Transverse colon (tissue), 4 donors: ENCODE measurements at regions not wholly inside any gene's neighbourhood (a gene's known extent, or its start where the extent isn't known, plus 50 kb on each side); places are given as distances from the start of the nearest gene placed in this dataset.

ENCODE experiments used
- DNase-seq: peaks from one replicate; pipeline ENCODE4 v3.0.0-alpha.2; 2019
- H3K27ac ChIP-seq, 4 donors: fragments of 200-600 bp; sonication (generic); 2 replicates each; pipeline ENCODE4 v1.5.1; 2016 to 2018; ENCODE audit warnings: inconsistent platforms in 4 of 4
- H3K27me3 ChIP-seq: fragments of 200-600 bp; sonication (generic); 2 replicates; pipeline ENCODE4 v1.5.1; 2017; ENCODE audit warnings: inconsistent platforms
- H3K36me3 ChIP-seq, 4 donors: fragments of 200-600 bp; sonication (generic); 2 replicates each; pipeline ENCODE4 v1.5.1; 2017 to 2019; ENCODE audit warnings: inconsistent platforms in 4 of 4
- H3K4me1 ChIP-seq, 4 donors: fragments of 200-600 bp; sonication (generic); 2 replicates each; pipeline ENCODE4 v1.5.1; 2017 to 2020; ENCODE audit warnings: inconsistent platforms in 4 of 4
- H3K4me3 ChIP-seq, 4 donors: fragments of 200-600 bp; sonication (generic); 1 replicate in 1 of 4; 2 replicates in 3 of 4; pipeline versions ENCODE4 v1.5.1 to v1.6.1; 2017 to 2019; ENCODE audit warnings: inconsistent platforms in 4 of 4
- H3K9me3 ChIP-seq, 2 donors: fragments of 200-600 bp; sonication (generic); 2 replicates each; pipeline ENCODE4 v1.5.1; 2017 to 2019; ENCODE audit warnings: inconsistent platforms in 2 of 2
- EP300 ChIP-seq: sonication (generic); formaldehyde crosslinking; IDR thresholded peaks from one replicate; pipeline ENCODE4 v1.6.1; 2017; ENCODE audit warnings: antibody characterized with exemption, low read depth
- POLR2A ChIP-seq: fragments of 450-650 bp; IDR thresholded peaks from one replicate; pipeline ENCODE4 v1.6.1; 2016; ENCODE audit warnings: antibody characterized with exemption, mild to moderate bottlenecking, moderate library complexity
- POLR2AphosphoS5 ChIP-seq, 3 donors: sonication (generic); formaldehyde crosslinking; IDR thresholded peaks; one replicate each; pipeline ENCODE4 v1.6.1; 2016; ENCODE audit warnings: antibody characterized with exemption in 3 of 3
- WGBS, 2 donors: methylation state at CpG; one replicate each; pipeline ENCODE4 v1.1.5; 2018; ENCODE audit warnings: low coverage in 1 of 2; 5-methylcytosine and 5-hydroxymethylcytosine counted together
- in situ Hi-C, 4 donors: fragments of 200-750 bp; cut with MboI; loops; one replicate each; pipeline versions ENCODE4 v1.15.0 to v1.15.1; 2017; ENCODE audit warnings: low sequenced_read_pairs in 3 of 4, low pct_ligation_motif_present in 1 of 4, low pct_unique_long_range_greater_than_20kb in 1 of 4
- intact Hi-C: fragments of 100-400 bp; cut with DNase I; formaldehyde crosslinking; loops from one replicate; pipeline ENCODE4 v1.15.1; 2023; ENCODE audit warnings: low total_unique reads
- TF ChIP-seq, protein P1 (sequence below), 5 experiments: fragments of 200-600 bp in 3 of 5; fragments of 450-650 bp in 2 of 5; sonication (generic) in 3 of 5; IDR thresholded peaks; 1 replicate in 2 of 5; 2 replicates in 3 of 5; pipeline ENCODE4 v1.5.1; 2016 to 2017; ENCODE audit warnings: antibody characterized with exemption in 5 of 5, inconsistent platforms in 3 of 5, mild to moderate bottlenecking in 2 of 5, moderate library complexity in 1 of 5

DNA sequence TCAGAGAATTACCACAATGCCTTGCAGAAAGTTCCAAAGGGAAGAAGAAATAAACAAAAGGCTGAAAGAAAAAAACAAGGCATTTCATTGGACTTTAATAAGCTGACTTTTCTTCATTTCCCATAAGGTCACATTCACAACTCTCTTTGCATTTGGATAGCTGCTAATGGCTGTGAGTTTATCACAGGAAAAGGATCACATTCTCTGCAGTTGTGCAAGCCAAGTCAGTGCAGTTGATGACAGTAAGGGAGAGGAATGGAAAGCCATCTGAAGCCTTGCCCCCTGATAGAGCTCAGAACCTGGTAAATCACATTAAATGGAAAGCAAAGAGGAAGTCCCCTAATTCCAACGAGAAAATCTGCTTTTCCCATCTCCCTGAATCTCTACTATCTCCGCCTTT, 950.6 kb downstream of the CNTNAP5 start:
- 61 to 71% methylated on average over 2 of the region's 2 CpGs for WGBS, 2 donors
- Histone ChIP-seq H3K27ac (no peak overlapping the region), H3K9me3 (no peaks in the 10 kb centered on the region), H3K4me1 (no peaks in the 10 kb centered on the region), H3K27me3 (no peaks in the 10 kb centered on the region), H3K4me3 (no peak overlapping the region), H3K36me3 (no peaks in the 10 kb centered on the region)
- in situ Hi-C loops (no loop called here), intact Hi-C loops (no loop called here)
- TF ChIP-seq POLR2A (no peak), POLR2AphosphoS5 (IDR thresholded peaks at IDR 0.05) (no peak), EP300 (no peak)
- TF ChIP-seq, protein P1, sequence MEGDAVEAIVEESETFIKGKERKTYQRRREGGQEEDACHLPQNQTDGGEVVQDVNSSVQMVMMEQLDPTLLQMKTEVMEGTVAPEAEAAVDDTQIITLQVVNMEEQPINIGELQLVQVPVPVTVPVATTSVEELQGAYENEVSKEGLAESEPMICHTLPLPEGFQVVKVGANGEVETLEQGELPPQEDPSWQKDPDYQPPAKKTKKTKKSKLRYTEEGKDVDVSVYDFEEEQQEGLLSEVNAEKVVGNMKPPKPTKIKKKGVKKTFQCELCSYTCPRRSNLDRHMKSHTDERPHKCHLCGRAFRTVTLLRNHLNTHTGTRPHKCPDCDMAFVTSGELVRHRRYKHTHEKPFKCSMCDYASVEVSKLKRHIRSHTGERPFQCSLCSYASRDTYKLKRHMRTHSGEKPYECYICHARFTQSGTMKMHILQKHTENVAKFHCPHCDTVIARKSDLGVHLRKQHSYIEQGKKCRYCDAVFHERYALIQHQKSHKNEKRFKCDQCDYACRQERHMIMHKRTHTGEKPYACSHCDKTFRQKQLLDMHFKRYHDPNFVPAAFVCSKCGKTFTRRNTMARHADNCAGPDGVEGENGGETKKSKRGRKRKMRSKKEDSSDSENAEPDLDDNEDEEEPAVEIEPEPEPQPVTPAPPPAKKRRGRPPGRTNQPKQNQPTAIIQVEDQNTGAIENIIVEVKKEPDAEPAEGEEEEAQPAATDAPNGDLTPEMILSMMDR (IDR thresholded peaks at IDR 0.05), result no peak
- DNase-seq, result no peak

DNA sequence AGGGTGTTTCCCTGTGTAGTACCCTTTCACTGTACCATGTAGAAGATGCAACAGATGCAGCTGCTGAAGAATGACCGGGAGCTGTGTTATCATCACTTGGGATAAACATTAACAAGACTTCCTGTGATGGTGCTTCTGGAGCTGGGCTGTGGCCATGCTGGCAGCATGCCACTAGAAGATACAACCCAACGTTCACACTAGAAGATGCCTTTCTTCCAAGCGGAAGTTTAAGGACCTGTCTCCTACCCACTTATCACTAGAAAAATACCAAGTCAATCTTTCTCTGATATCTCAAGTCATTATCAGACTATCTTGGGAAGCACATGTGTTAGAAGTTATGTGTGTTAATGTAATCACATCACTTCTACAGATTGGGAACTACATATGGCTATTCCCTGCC, 953.5 kb downstream of the CNTNAP5 start:
- 12 to 53% methylated on average over 2 to 3 of the region's 3 CpGs for WGBS, 2 donors
- H3K4me1 ChIP-seq, result no peaks in the 10 kb centered on the region
- H3K27ac ChIP-seq, result no peak overlapping the region
- in situ Hi-C loops (no loop called here), intact Hi-C loops (no loop called here)
- no peak overlapping the region for H3K4me3 ChIP-seq
- H3K27me3 ChIP-seq, result no peaks in the 10 kb centered on the region
- no peaks in the 10 kb centered on the region for H3K36me3 ChIP-seq
- TF ChIP-seq EP300 (no peak), POLR2A (no peak)
- TF ChIP-seq, protein P1 (IDR thresholded peaks at IDR 0.05), result no peak
- no peaks in the 10 kb centered on the region for H3K9me3 ChIP-seq
- DNase-seq, result no peak

DNA sequence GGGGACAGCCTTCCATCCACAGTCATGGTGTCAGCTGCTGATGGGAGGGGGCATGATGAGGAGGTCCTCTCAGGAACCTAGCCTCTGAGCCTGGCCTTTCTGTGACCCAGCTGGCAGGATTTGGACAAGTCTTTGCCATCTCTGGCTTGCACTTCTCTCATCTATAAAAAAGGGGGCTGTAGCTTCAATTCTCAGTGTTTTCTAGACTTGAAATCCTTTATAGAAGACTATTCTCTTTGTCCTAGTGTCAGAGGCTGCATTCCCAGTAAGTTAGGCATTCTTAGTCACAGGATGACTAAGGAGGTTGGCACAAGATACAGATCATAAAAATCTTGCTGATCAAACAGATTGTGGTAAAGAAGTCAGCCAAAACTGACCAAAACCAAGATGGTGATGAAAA, 958.5 kb downstream of the CNTNAP5 start:
- no peaks in the 10 kb centered on the region for H3K36me3 ChIP-seq
- in situ Hi-C loops, result no loop called here

DNA sequence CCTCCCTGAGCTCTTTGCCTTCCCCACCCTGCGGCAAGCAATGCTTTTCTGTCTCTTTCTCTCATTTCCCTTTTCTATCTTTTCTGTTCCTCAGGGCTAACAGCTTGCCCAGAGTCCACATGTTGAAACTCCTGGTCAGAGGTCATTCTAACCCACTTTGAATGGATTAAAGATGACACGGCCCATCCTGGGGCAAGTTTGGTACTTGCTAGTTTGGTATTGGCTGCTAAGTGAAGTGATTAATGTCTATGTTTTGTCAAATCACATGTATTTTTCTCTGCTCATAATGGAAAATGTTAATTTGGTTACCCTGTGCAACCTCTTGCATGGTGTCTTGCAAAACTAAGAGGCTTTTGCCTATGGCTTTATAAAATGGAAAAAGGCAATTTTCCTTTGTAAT, 960.2 kb downstream of the CNTNAP5 start:
- H3K36me3 ChIP-seq, result no peaks in the 10 kb centered on the region
- H3K27ac ChIP-seq, result no peak overlapping the region
- intact Hi-C loops, result no loop called here
- no peaks in the 10 kb centered on the region for H3K9me3 ChIP-seq
- in situ Hi-C loops, result no loop called here
- no peaks in the 10 kb centered on the region for H3K27me3 ChIP-seq
- no peaks in the 10 kb centered on the region for H3K4me1 ChIP-seq
- TF ChIP-seq, protein P1 (IDR thresholded peaks at IDR 0.05), result no peak
- no peak for TF ChIP-seq POLR2AphosphoS5 (IDR thresholded peaks at IDR 0.05)
- no peak for DNase-seq
- no peak overlapping the region for H3K4me3 ChIP-seq
- 69 to 70% methylated on average over 2 of the region's 2 CpGs for WGBS, 2 donors

More for the DNA sequence above, 958.5 kb downstream of the CNTNAP5 start:
- intact Hi-C loops, result no loop called here
- DNase-seq, result no peak
- H3K9me3 ChIP-seq, result no peaks in the 10 kb centered on the region
- no peaks in the 10 kb centered on the region for H3K4me1 ChIP-seq
- H3K27ac ChIP-seq, result no peak overlapping the region
- H3K4me3 ChIP-seq, result no peak overlapping the region
- TF ChIP-seq POLR2AphosphoS5 (IDR thresholded peaks at IDR 0.05), result no peak
- TF ChIP-seq EP300, result no peak
- TF ChIP-seq, protein P1 (IDR thresholded peaks at IDR 0.05), result no peak
- TF ChIP-seq POLR2A, result no peak
- no peaks in the 10 kb centered on the region for H3K27me3 ChIP-seq
